IMR-90 (cell line): ENCODE measurements at regions not wholly inside any gene's neighbourhood (a gene's known extent, or its start where the extent isn't known, plus 50 kb on each side); places are given as distances from the start of the nearest gene placed in this dataset.

Source experiments
- ATAC-seq: fragments of 200-7000 bp; cut with Tn5 transposase; 2 replicates; pipeline ENCODE4 v1.9.1; 2020; ENCODE audit warnings: low read depth, mild to moderate bottlenecking, moderate library complexity
- BruUV-seq: library from RNA; stranded (reverse); fragments of 400-500 nt; replicated peaks from 2 replicates; lab custom pipeline; 2021; lab: Mats Ljungman, UMichigan
- CTCF ChIA-PET: fragments of 300-600 bp; formaldehyde crosslinking; extraction: SDS; loops from one replicate; lab custom pipeline; 2021; ENCODE audit warnings: antibody characterized with exemption; lab: Yijun Ruan, JAX
- POLR2A ChIA-PET: fragments of 300-600 bp; sonication (Branson Sonifier 250); formaldehyde crosslinking; loops from one replicate; lab custom pipeline; 2022; ENCODE audit warnings: antibody characterized with exemption; ENCODE audit not compliant: unreplicated experiment; lab: Charles Lee
- DNase-seq: peaks from one replicate; pipeline ENCODE4 v3.0.0; 2013
- H2AFZ ChIP-seq: replicated peaks from 2 replicates; pipeline ENCODE3; 2013; ENCODE audit warnings: low read length, mild to moderate bottlenecking; ENCODE audit not compliant: poor library complexity
- H2AK5ac ChIP-seq: 2 replicates; pipeline ENCODE4 v1.6.1; 2013; ENCODE audit warnings: low read depth, low read length, inconsistent platforms
- H2AK9ac ChIP-seq: replicated peaks from 2 replicates; pipeline ENCODE3; 2013; ENCODE audit warnings: mild to moderate bottlenecking, low read depth, low read length, moderate library complexity; ENCODE audit not compliant: poor library complexity
- H2BK120ac ChIP-seq: 2 replicates; pipeline ENCODE4 v1.6.1; 2013; ENCODE audit warnings: low read depth, low read length, inconsistent platforms
- H2BK15ac ChIP-seq: 3 replicates; pipeline ENCODE4 v1.6.1; 2013; ENCODE audit warnings: low read depth, low read length, inconsistent platforms
- H2BK20ac ChIP-seq: 2 replicates; pipeline ENCODE4 v1.6.1; 2013; ENCODE audit warnings: low read depth, mild to moderate bottlenecking, inconsistent platforms, low read length, moderate library complexity
- H2BK5ac ChIP-seq: 2 replicates; pipeline ENCODE4 v1.6.1; 2013; ENCODE audit warnings: mild to moderate bottlenecking, low read depth, low read length, inconsistent platforms; ENCODE audit not compliant: poor library complexity, severe bottlenecking
- H3K14ac ChIP-seq: replicated peaks from 2 replicates; pipeline ENCODE4 v1.6.1; 2013; ENCODE audit warnings: low read depth, low read length, inconsistent platforms
- H3K18ac ChIP-seq: 2 replicates; pipeline ENCODE4 v1.6.1; 2013; ENCODE audit warnings: low read depth, low read length, control low read depth
- H3K23ac ChIP-seq: 2 replicates; pipeline ENCODE4 v1.6.1; 2013; ENCODE audit warnings: low read depth, low read length, inconsistent platforms
- H3K27ac ChIP-seq: 2 replicates; pipeline ENCODE4 v1.5.1; 2013; ENCODE audit warnings: mild to moderate bottlenecking, control low read depth, low read length; ENCODE audit not compliant: insufficient read depth
- H3K27me3 ChIP-seq: 2 replicates; pipeline ENCODE4 v1.6.1; 2013; ENCODE audit warnings: low read length; ENCODE audit not compliant: control insufficient read depth, insufficient read depth
- H3K36me3 ChIP-seq: 2 replicates; pipeline ENCODE4 v1.6.1; 2013; ENCODE audit warnings: low read length, mixed read lengths; ENCODE audit not compliant: control insufficient read depth, insufficient read depth
- H3K4ac ChIP-seq: 2 replicates; pipeline ENCODE4 v1.6.1; 2013; ENCODE audit warnings: low read depth, low read length, inconsistent platforms
- H3K4me1 ChIP-seq: 2 replicates; pipeline ENCODE4 v1.6.1; 2013; ENCODE audit warnings: low read length, mixed read lengths; ENCODE audit not compliant: control insufficient read depth, insufficient read depth
- H3K4me2 ChIP-seq: 2 replicates; pipeline ENCODE4 v1.6.1; 2013; ENCODE audit warnings: low read depth, mild to moderate bottlenecking, control low read depth, low read length, moderate library complexity
- H3K4me3 ChIP-seq: 2 replicates; pipeline ENCODE4 v1.5.1; 2013; ENCODE audit warnings: low read depth, mild to moderate bottlenecking, control low read depth, low read length, moderate library complexity; ENCODE audit not compliant: insufficient read depth
- H3K56ac ChIP-seq: 2 replicates; pipeline ENCODE4 v1.6.1; 2013; ENCODE audit warnings: low read length, inconsistent platforms; ENCODE audit not compliant: insufficient read depth; ENCODE audit errors: extremely low read depth
- H3K79me1 ChIP-seq, 2 experiments: 2 replicates each; pipeline ENCODE4 v1.6.1; 2013; ENCODE audit warnings: low read length in 2 of 2, inconsistent platforms in 1 of 2, low read depth in 1 of 2
- H3K9ac ChIP-seq: 2 replicates; pipeline ENCODE4 v1.6.1; 2013; ENCODE audit warnings: low read depth, low read length, control low read depth
- H3K9me1 ChIP-seq: 2 replicates; pipeline ENCODE4 v1.6.1; 2013; ENCODE audit warnings: low read length, inconsistent platforms; ENCODE audit not compliant: insufficient read depth
- H3K9me3 ChIP-seq: 2 replicates; pipeline ENCODE4 v1.6.1; 2013; ENCODE audit warnings: low read length; ENCODE audit not compliant: control insufficient read depth, insufficient read depth
- H4K20me1 ChIP-seq: 2 replicates; pipeline ENCODE4 v1.6.1; 2013; ENCODE audit warnings: low read length, inconsistent platforms; ENCODE audit not compliant: insufficient read depth
- H4K5ac ChIP-seq: 2 replicates; pipeline ENCODE4 v1.6.1; 2013; ENCODE audit warnings: mild to moderate bottlenecking, low read depth, low read length, control low read depth
- H4K8ac ChIP-seq, 2 experiments: 2 replicates each; pipeline ENCODE4 v1.6.1; 2013; ENCODE audit warnings: low read depth in 2 of 2, low read length in 2 of 2, control low read depth in 1 of 2, inconsistent platforms in 1 of 2
- H4K91ac ChIP-seq: 2 replicates; pipeline ENCODE4 v1.6.1; 2013; ENCODE audit warnings: low read depth, low read length, inconsistent platforms; ENCODE audit not compliant: insufficient read depth
- MAZ ChIP-seq: IDR thresholded peaks from 2 replicates; pipeline ENCODE4 v1.6.1; 2012; ENCODE audit warnings: low read depth, mild to moderate bottlenecking, low read length, improper control_type of control experiment, moderate library complexity, borderline replicate concordance
- RAD21 ChIP-seq: IDR thresholded peaks from 2 replicates; pipeline ENCODE4 v1.6.1; 2012; ENCODE audit warnings: low read length, improper control_type of control experiment
- WGBS, 2 experiments: methylation state at CpG; one replicate each; pipeline versions ENCODE4 v1.1.5 to v1.1.7; 2013; ENCODE audit warnings: missing lambda C conversion rate in 2 of 2; ENCODE audit not compliant: insufficient read length in 1 of 2; ENCODE audit errors: extremely low coverage in 2 of 2; 5-methylcytosine and 5-hydroxymethylcytosine counted together
- dilution Hi-C: fragments of 300-500 bp; cut with HindIII; formaldehyde crosslinking; loops from one replicate; pipeline ENCODE4 v1.14.3; 2018; ENCODE audit warnings: low sequenced_read_pairs; ENCODE audit not compliant: unreplicated experiment
- in situ Hi-C: fragments of 300-500 bp; cut with MboI; formaldehyde crosslinking; loops from 3 replicates; pipeline ENCODE4 v1.14.3; 2019; ENCODE audit warnings: low sequenced_read_pairs, inconsistent platforms, mixed read lengths
- intact Hi-C: fragments of 100-400 bp; cut with micrococcal nuclease; formaldehyde crosslinking; loops from 2 replicates; pipeline ENCODE4 v1.10.0; 2022

GRCh38 chr2:56483081-56483480, 299.3 kb downstream of the CCDC85A start:
- no TSS peak for BruUV-seq
- H2AK9ac ChIP-seq = no peak overlapping the region
- dilution Hi-C loops = no loop called here
- H2AK5ac ChIP-seq = no peak overlapping the region
- H3K36me3 ChIP-seq = no peaks in the 10 kb centered on the region
- H2BK5ac ChIP-seq = no peak overlapping the region
- no peaks in the 10 kb centered on the region for H3K9me1 ChIP-seq
- DNase-seq (no peak), ATAC-seq (no peak)
- H2BK20ac ChIP-seq = no peak overlapping the region
- no peak overlapping the region for H3K4me3 ChIP-seq
- CTCF ChIA-PET = no interaction called here
- POLR2A ChIA-PET = no interaction called here
- H2AFZ ChIP-seq = no peak overlapping the region
- H3K79me1 ChIP-seq = no peaks in the 10 kb centered on the region
- H3K18ac ChIP-seq = no peak overlapping the region
- no peak overlapping the region for H3K56ac ChIP-seq
- no peak overlapping the region for H3K14ac ChIP-seq
- no peak overlapping the region for H4K91ac ChIP-seq
- H2BK15ac ChIP-seq = no peak overlapping the region
- no peak overlapping the region for H3K4me2 ChIP-seq
- H3K27ac ChIP-seq = no peak overlapping the region
- no peaks in the 10 kb centered on the region for H3K4me1 ChIP-seq
- H3K9me3 ChIP-seq = peaks cover 10% of the 10 kb centered on the region; the same call in 1 of the 2 replicates
- H4K8ac ChIP-seq = no peak overlapping the region
- no CpG with 5 or more reads among the region's 2 CpGs for WGBS, 2 experiments
- in situ Hi-C loops = no loop called here
- no peaks in the 10 kb centered on the region for H3K27me3 ChIP-seq
- no peak overlapping the region for H3K9ac ChIP-seq
- no peak for TF ChIP-seq MAZ
- no peak for TF ChIP-seq RAD21
- no peak overlapping the region for H3K23ac ChIP-seq
- intact Hi-C loops = no loop called here
- no peaks in the 10 kb centered on the region for H4K20me1 ChIP-seq
- H3K4ac ChIP-seq = no peak overlapping the region
- no peak overlapping the region for H2BK120ac ChIP-seq
- no peak overlapping the region for H4K5ac ChIP-seq
